ENCODE measurements at regions not wholly inside any gene's neighbourhood (a gene's known extent, or its start where the extent isn't known, plus 50 kb on each side); places are given as distances from the start of the nearest gene placed in this dataset.

DNA sequence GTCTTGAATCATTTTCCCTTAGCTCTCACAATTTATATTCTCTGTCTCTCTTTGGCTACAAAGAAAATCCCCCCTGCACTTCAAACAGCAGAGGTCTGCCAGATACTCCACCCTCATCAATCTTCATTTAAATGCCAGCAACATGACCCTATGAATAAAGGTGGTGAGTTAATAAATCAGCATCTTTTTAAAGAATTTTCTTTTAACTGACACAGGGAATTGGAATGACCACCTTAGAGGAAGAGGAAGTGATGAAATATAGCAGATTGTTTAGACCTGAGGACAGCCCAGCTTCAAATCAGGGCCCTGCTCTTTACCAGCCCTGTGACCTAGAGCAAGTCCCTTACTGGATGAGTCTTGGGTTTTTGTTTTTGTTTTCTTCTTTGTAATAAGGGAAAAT, 223.1 kb upstream of the PAPPA start:
- TF ChIP-seq, protein P1, sequence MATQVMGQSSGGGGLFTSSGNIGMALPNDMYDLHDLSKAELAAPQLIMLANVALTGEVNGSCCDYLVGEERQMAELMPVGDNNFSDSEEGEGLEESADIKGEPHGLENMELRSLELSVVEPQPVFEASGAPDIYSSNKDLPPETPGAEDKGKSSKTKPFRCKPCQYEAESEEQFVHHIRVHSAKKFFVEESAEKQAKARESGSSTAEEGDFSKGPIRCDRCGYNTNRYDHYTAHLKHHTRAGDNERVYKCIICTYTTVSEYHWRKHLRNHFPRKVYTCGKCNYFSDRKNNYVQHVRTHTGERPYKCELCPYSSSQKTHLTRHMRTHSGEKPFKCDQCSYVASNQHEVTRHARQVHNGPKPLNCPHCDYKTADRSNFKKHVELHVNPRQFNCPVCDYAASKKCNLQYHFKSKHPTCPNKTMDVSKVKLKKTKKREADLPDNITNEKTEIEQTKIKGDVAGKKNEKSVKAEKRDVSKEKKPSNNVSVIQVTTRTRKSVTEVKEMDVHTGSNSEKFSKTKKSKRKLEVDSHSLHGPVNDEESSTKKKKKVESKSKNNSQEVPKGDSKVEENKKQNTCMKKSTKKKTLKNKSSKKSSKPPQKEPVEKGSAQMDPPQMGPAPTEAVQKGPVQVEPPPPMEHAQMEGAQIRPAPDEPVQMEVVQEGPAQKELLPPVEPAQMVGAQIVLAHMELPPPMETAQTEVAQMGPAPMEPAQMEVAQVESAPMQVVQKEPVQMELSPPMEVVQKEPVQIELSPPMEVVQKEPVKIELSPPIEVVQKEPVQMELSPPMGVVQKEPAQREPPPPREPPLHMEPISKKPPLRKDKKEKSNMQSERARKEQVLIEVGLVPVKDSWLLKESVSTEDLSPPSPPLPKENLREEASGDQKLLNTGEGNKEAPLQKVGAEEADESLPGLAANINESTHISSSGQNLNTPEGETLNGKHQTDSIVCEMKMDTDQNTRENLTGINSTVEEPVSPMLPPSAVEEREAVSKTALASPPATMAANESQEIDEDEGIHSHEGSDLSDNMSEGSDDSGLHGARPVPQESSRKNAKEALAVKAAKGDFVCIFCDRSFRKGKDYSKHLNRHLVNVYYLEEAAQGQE (IDR thresholded peaks at IDR 0.05): no peak
- TF ChIP-seq RXRA (IDR thresholded peaks at IDR 0.05): no peak
- TF ChIP-seq, protein P2, sequence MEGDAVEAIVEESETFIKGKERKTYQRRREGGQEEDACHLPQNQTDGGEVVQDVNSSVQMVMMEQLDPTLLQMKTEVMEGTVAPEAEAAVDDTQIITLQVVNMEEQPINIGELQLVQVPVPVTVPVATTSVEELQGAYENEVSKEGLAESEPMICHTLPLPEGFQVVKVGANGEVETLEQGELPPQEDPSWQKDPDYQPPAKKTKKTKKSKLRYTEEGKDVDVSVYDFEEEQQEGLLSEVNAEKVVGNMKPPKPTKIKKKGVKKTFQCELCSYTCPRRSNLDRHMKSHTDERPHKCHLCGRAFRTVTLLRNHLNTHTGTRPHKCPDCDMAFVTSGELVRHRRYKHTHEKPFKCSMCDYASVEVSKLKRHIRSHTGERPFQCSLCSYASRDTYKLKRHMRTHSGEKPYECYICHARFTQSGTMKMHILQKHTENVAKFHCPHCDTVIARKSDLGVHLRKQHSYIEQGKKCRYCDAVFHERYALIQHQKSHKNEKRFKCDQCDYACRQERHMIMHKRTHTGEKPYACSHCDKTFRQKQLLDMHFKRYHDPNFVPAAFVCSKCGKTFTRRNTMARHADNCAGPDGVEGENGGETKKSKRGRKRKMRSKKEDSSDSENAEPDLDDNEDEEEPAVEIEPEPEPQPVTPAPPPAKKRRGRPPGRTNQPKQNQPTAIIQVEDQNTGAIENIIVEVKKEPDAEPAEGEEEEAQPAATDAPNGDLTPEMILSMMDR (IDR thresholded peaks at IDR 0.05; ENCODE audit: low read depth, low read length, missing input control): no peak
- no peak for TF ChIP-seq SP1 (IDR thresholded peaks at IDR 0.05)
- TF ChIP-seq, protein P3, sequence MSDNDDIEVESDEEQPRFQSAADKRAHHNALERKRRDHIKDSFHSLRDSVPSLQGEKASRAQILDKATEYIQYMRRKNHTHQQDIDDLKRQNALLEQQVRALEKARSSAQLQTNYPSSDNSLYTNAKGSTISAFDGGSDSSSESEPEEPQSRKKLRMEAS (IDR thresholded peaks at IDR 0.05): no peak
- no peak for TF ChIP-seq YY1 (IDR thresholded peaks at IDR 0.05)
- TF ChIP-seq EGR1 (IDR thresholded peaks at IDR 0.05; ENCODE audit: low read depth in 2 of 2): no peak
- TF ChIP-seq JUND (IDR thresholded peaks at IDR 0.05): no peak
- TF ChIP-seq RAD21 (IDR thresholded peaks at IDR 0.05): no peak

All from liver (tissue), 3 donors.